GM12873 (cell line): ENCODE measurements at regions not wholly inside any gene's neighbourhood (a gene's known extent, or its start where the extent isn't known, plus 50 kb on each side); places are given as distances from the start of the nearest gene placed in this dataset.

ENCODE experiments used
- CTCF ChIP-seq: IDR thresholded peaks from 2 replicates; pipeline ENCODE4 v1.5.1; 2012; ENCODE audit warnings: low read depth, mild to moderate bottlenecking, moderate library complexity, low read length, control low read depth; ENCODE audit not compliant: insufficient read depth; ENCODE audit errors: missing control alignments

GRCh38 chr21:25304611-25305010 lies 302.7 kb downstream of the MRPL39 start:
- no peak for TF ChIP-seq CTCF

GRCh38 chr21:25300632-25301031 lies 306.6 kb downstream of the MRPL39 start:
- TF ChIP-seq CTCF, result no peak

- no peak for TF ChIP-seq CTCF
Observed at GRCh38 chr21:25298512-25299491, 308.5 kb downstream of the MRPL39 start.

GRCh38 chr21:25297117-25297516 lies 310.2 kb downstream of the MRPL39 start:
- TF ChIP-seq CTCF, result no peak

- no peak for TF ChIP-seq CTCF
Observed at GRCh38 chr21:25296252-25296651, 311.0 kb downstream of the MRPL39 start.

GRCh38 chr21:25292396-25292795 lies 314.9 kb downstream of the MRPL39 start:
- no peak for TF ChIP-seq CTCF

GRCh38 chr21:25283720-25284119 lies 323.6 kb downstream of the MRPL39 start:
- peak; percentile 60 for TF ChIP-seq CTCF
